Pons (tissue), 1 donor: ENCODE measurements at regions not wholly inside any gene's neighbourhood (a gene's known extent, or its start where the extent isn't known, plus 50 kb on each side); places are given as distances from the start of the nearest gene placed in this dataset.
"Not testable (repeated sequence)": the region's sequence is repeated elsewhere in the genome, so short reads cannot be mapped to it uniquely, and the experiment has no call there.

Experiments
- DNase-seq: peaks from one replicate; pipeline ENCODE4 v3.0.0-alpha.2; 2016; ENCODE audit warnings: low spot score

DNA sequence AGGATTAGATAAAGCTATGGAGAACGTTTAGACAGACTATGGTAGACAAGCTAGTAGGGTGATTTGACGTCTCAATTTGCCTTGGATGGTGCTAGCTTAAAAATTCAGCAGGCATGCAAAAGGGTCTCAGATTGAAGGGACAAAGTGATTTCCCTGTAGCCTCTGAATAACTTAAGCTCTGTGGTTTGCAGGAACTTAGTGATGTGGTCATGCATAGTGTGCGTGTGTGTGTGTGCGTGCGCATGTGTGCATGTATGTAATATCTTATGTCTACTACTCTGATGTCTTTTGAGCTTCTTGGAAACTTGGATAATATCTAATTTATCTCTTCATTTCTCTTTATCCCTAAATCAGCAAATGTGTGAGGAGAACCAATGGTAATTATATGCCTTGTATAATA, 183.6 kb upstream of the TNC start:
- DNase-seq = no peak

DNA sequence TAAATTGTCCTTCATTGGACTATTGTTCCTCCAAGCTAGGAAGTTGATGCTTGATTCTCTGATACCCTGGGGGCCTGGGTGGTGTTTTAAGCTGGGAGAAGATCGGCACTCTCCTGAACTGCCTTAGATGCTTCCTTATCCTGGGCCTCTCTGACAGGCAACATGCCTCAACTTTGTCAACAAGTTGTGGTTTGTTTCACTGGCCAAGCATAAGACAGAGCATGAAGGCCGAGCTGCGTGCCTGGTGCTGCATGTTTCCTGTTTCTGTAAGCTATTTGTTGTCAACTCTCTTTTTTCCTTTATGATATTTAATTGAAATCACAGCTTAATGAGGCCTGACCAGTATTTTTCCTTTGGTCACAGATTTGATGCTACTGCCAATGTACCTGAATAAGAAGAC, 187.6 kb upstream of the TNC start:
- no peak for DNase-seq

DNA sequence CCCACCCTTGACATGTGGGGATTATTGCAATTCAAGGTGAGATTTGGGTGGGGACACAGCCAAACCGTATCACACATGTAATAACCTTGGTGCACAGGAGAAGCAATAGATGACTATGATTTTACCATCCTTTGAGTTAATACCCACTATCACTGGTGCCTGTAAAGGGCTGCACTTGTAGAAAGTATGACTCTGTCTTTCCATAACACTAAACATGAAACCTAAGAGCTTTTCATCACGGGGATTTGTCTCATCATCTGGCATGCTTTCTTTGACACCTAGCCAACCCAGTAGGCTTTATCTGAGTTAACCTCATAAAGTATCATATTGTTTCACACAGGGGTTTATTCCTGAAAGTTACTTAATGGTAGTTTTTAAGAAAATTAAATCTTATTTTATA, 188.9 kb upstream of the TNC start:
- no peak for DNase-seq

DNA sequence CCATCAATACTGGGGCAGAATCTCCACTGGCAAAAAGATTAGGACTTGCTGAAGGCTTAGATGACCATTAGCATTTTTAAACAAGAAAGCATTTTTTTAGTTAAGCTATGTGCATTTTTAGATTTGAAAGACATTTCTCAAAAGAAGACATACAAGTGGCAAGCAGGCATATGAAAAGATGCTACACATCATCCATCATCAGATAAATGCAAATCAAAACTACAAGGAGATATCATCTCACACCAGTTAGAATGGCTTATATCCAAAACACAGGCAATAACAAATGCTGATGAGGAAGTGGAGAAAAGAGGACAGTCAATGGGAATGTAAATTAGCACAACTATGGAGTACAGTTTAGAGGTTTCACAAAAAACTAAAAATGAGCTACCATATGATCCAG, 195.6 kb upstream of the TNC start:
- DNase-seq = no peak

DNA sequence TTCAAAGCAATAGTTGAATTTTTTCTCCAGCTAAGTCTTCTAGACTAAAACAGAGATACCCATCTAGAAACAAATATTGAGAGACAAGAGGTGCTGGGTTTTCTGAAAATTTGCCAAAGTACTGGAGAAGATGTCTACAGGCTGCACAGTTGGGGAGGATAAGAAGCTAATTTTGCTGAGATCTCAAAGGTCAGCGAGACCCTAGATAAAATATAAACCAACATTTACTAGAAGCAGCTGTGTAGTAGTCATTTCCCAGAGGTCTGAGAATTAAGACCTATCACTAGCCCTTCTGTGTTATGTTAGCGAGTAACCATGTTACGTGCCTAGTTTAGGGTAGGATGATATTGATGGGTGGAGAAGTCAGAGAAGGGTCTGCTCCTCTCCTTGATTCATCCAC, 208.5 kb upstream of the TNC start:
- DNase-seq = no peak

DNA sequence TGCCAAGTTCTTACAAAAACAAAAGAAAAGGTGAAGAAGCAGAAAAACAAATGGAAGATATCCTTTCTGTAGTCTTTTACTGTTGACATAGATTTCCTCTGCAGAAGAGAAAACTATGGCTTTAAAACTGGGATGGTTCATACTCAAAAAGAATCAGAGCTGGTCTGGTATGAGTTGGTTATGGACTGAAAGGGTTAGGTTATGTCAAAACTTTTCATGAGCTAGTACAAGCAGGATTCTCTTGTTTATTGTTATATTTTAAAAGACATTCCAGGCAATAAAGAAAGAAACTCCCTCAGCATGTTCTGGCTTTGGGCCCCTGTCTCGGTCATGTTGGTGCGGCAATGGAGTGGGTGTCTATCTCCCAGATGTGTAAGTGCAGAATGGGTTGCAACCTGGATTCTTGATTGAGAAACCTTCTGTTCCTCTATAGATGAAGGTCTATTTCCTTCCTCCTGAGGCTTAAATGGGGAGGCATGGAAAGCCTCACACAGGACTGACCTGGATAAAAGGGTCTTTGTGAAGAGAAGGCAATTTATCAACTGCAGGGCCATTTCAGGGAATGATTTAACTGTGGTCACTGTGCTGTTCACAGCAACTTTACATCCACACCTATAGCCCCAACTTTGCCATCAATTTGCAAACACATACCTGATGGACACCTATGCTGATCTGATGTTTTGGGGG, 209.6 kb upstream of the TNC start:
- no peak for DNase-seq

DNA sequence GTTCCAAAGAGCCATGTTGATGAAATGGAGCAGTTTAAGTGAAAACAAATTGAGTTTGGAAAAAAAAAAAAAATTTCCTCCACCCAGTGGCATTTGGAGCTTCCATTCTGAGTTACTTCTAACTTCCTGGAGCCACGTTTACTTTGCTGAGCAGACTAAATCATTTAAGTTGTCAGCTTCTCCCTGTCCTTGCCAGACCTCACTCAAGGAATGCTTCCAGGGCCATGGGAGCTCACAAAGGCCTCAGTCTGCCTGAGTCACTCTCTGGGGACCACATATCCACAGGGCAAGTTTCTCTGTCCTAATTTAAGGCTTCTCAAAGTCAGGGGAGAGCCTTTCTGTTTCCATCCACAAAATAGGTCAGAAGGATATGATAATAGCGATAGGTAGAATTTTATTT, 210.3 kb upstream of the TNC start:
- no peak for DNase-seq

DNA sequence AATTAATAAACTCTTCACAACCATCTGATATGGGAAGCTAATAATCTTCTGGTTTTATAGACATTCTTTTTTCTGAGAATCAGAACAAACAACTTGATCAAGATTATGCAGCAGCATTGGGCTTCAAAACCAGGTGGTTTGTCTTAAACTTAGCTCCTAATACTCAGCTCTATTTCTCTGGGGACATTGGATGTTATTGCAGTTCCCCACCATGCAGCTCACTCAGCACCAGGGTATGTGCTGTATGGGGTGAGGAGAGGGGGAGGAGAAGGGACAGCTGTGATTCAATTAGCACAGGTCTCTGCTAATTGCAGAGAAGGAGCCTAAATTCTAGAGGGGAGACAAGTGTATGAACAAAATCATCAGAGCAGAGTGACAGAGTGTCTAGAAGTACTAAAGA, 210.7 kb upstream of the TNC start:
- no peak for DNase-seq

DNA sequence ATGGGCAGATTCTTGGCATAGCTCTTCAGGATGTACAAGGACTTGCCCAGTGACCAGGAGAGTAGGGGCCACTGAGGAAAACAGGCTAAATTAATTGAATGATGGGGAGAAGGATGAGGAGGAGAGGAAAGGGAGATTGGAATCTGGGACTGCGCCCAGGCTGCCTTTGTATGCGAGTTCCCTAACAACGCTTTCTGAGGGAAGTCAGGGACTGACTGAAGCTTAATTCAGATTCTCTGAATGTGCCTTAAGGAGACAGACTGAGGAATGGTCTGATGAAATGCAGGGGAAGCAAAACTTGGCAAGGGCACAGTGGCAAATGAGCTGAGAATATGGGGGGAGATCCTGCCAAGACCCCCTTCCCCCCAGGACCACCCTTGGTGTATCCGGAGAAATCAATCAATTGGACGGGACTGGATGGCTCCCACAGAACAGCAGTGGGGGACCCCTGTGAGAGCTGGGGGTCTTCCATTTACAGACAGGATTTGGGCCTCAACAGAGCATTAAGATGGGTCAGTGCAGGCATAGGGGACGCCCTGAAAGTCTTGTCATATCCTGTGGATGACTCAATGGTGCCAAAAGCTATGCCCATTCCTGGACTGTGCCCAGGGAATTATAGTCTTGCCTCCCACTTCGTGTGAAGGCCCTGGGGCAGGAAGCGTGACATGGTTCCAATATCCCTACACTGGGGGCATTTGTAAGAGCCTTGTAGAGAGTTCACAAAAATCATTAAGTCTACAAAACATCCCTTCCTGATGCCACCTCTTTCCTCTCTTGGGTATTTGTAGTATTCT, 215.5 kb upstream of the TNC start:
- no peak for DNase-seq

DNA sequence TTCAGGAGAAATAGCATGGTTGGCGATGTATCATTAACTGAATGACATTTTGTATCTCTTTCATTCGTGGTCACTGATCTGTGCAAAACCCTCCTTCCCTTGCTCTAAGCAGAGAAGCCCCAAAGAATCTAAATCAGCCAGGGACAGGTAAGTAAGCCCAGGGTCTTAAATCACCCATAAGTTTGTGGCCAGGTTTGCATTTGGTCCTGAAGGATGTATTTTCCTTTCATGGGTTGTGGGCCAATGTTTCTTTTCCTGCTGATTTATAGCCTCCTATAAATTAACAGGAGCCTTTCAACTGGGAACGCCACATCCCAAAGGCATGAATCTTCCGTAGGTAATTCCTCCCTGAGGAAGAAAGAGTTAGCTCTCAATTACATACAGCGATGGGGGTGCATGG, 217.5 kb upstream of the TNC start:
- DNase-seq = no peak

DNA sequence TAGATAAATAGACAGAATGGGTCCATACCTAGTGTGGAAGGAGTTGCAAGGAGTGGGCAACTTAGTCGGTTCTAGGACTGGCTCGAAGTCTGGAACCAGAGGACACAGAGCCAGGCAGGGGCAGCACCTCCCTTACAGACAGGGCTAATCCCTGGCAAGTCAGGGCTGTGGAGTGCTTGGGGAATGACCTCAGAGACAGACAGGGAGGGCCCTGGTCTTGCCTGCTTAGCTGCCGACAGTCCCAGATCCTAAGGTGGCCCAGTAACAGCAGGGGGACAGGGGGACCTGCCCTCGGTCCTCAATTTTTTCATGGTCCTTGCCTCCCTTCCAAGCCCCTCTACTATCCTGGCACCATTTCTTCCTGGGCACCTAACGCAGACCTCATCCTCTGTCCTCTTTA, 222.4 kb upstream of the TNC start:
- DNase-seq = no peak

DNA sequence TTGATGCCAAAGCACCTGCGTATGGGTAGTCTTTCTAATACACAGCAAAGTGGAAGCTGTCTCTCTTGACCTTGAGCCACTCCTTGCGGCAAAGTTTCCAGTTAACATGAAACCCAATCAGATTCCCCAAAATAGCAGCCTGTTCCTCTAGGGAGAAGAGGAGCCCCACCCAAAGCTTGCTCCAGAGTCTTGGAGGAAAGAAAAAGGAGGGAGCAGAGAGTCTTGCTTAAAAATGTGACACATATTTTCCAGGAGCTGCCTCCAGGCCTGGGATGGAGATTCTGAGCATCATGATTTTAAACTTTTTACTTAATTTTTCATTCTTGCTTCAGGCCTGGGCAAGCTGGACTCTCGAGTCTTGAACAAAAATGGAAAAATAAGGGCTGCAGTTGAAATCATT, 223.5 kb upstream of the TNC start:
- DNase-seq = no peak

DNA sequence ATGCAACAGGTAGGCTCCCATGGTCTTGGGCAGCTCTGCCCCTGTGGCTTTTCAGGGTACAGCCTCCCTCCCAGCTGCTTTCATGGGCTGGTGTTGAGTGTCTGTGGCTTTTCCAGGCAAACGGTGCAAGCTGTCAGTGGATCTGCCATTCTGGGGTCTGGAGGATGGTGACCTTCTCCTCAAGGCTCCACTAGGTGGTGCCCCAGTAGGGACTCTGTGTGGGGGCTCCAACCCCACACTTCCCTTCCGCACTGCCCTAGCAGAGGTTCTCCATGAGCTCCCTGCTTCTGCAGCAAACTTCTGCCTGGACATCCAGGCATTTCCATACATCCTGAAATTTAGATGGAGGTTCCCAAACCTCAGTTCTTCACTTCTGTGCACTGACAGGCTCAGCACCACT, 229.8 kb upstream of the TNC start:
- DNase-seq = not testable (repeated sequence)

DNA sequence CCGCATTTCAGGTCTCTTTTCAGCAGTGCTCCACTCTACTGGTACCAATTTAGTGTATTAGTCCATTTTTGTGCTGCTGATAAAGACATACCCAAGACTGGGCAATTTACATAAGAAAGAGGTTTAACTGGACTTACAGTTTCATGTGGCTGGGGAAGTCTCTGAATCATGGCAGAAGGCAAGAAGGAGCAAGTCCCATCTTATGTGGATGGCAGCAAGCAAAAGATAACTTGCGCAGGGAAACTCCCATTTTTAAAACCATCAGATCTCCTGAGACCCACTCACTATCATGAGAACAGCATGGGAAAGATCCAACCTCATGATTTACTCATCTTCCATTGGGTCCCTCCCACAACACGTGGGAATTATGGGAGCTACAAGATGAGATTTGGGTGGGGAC, 231.0 kb upstream of the TNC start:
- DNase-seq = not testable (repeated sequence)

DNA sequence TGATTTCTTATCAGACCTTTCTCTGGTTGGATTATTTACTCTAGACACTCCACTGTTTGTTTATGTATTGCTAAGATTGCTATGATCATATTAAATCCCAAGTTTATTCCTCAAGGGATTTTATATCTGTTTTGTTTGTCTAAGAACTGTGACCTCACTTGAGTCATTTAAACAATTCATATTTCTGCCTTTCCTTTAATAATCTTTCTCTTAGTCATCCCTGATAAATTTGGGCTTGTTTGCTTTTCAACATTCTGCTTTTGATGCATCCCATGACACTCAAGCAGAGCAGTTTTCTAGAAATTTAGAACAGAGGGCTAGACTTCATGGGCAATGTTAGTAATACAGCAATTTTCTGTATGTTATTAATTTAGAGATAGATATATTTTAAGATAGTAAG, 231.6 kb upstream of the TNC start:
- no peak for DNase-seq

DNA sequence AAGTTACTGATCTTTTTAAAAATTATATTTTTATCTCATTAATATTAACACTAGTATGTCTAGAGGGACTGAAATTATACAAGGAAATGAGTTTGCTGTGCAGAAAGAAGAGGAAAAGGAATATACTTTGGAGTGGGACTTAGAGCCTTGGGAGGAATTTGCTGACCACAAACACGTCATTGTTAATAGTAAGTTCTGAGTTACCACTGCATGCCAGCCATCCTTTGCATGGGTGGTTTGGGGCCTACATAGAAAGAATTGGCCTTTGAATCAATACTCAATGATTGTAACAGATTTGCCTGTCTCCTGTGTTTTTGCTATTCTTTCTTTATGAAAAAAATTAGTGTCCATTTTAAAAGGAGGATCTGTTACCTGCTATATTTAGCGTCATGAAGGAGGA, 232.6 kb upstream of the TNC start:
- DNase-seq = no peak

DNA sequence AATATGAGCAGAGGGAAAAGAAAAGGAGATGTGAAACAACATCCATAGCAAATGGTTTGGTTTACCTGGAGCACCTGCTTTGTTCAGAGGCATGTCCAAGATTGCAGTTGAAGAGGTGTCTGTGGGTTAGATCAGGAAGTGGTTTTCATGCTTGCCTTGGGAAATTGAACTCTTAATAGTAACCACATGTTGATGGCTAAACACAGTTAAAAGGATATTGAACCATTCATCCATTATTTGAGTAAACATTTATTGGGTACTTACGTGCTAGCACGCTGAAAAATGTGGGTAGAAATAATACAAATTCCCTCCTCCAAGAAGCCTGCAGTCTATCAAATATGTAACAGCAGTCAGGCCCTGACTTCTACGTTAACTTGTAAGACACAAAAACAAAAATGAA, 235.7 kb upstream of the TNC start:
- DNase-seq = no peak

DNA sequence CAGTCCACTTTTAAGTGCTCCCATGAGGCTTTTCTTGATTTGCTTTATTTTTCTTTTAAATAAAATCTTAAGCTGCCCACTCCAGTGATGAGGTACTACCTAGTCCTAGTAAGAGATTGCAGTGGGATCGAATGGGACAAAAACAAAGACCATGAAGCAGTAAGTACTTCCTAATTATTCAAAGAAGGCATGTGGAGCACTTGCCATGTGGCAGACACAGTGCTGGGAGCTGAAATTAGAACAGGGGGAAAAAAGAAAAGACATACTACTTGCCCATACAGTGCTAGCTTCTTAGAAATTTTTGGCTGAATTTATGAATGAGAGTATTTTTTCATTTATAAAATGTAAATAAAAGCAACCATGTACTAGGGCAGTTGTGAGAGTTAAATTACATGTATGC, 239.9 kb upstream of the TNC start:
- DNase-seq = no peak

DNA sequence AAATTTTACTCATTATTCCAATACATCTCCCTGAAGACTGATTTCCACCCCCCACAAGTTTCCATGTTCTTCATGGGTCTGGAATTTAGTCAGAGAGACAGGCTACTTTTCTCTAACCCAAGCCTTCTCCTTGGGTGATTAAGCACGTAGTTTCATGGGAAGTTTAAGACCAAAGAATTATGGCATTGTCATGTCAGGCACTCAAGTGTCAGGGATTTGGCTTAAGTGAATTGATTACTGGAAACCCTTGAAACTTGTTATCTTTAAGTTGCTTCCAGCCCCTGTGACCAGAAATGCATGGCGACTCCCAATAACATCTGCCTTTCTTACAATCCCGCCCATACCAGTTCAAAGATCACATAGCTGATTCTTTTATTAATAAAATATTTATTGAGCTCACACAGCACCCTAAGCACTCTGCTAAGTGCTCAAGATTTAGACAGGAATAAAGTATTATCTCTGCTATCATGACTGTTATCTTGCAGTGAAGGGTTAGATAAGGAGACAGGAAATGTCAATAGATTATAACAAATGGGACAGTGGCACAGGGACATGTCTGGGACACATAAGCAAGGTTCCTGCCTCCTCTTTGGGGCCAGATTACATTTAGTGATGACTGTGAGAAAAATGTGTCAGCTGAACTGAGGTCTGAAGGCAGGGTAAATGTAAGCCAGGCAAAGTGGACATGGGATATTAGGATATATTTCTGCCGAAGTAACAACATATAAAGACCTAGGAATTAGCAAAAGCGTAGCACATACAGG, 241.2 kb upstream of the TNC start:
- no peak for DNase-seq

DNA sequence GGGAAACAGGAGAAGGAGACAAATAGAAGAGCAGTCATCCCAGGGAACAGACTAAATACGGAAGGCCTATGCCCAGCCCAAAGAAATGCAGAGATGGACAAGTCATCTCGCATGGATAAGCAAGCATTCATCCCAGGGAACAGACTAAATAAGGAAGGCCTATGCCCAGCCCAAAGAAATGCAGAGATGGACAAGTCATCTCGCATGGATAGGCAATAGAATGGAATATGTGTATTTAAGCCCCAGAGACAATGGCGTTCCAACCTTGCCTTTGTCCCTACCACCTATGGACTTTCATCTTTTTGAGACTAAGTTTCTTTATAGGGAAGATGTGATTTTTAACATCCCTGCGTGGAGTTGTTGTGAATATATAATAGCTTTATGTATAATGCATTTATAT, 242.2 kb upstream of the TNC start:
- no peak for DNase-seq

DNA sequence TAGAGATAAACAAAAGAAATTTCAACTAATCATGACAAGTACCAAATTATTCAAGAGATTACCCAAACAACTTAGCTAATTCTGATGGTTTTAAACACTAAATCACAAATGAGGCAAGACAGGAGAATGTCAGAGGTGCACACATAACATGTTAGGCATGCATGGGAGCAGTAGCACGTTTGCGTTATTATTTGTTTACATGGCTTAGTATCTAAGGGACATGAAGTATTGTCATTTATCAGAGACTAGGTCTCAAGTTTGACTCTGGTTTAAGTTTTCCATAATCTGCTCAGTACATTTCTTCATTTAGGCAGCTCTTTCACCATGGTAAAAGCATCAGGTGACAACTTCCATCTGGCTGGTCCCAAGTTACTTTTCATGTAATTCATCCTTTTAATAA, 244.1 kb upstream of the TNC start:
- no peak for DNase-seq

DNA sequence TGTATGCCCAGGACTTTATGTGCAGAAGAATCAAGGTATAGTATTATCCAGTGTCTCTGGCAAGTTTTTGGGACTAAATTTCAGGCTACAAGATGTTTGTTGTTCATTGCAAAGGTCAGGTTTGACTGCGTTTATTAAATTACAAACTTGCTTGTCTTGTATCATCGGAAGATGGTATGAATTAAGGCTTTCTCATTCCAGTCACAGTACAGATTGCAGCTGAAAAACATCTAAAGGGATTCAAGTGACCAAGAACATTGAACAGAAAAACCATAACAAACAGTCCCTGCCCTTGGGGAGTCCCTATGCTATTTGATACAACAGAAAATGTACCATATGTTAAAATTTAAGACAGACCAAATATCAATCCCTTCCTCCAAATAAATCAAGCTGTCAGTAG, 244.7 kb upstream of the TNC start:
- DNase-seq = no peak

DNA sequence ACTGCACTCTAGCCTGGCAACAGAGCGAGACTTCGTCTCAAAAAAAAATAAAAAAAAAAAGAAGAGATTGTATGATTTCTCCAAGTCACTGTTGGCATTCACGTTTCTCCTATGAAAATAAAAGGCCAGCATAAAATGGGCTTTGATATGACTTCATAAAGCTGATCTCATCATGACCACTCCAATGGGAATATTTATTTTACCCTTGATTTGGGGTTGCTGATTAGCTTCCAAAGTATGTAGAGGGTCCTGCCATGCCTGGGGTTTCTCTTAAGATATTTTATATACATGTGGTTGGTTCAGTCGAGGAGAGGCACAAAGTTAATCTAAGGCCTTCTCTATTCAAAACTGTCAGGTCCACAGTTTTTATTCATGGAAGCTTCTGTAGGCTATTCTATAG, 247.0 kb upstream of the TNC start:
- no peak for DNase-seq
